CD4-positive, alpha-beta memory T cell (primary cell): ENCODE measurements at regions not wholly inside any gene's neighbourhood (a gene's known extent, or its start where the extent isn't known, plus 50 kb on each side); places are given as distances from the start of the nearest gene placed in this dataset.
"Not testable (repeated sequence)": the region's sequence is repeated elsewhere in the genome, so short reads cannot be mapped to it uniquely, and the experiment has no call there.

ENCODE experiments used
- CTCF ChIA-PET: fragments of 350-600 bp; sonication (Branson Sonifier 250); formaldehyde crosslinking; loops from one replicate; lab custom pipeline; 2021; ENCODE audit warnings: inconsistent platforms; ENCODE audit not compliant: partially characterized antibody; lab: Charles Lee
- POLR2A ChIA-PET: fragments of 350-600 bp; sonication (Branson Sonifier 250); formaldehyde crosslinking; loops from one replicate; lab custom pipeline; 2021; ENCODE audit not compliant: partially characterized antibody; lab: Charles Lee
- DNase-seq, 5 donors: peaks; one replicate each; pipeline versions ENCODE4 v3.0.0 to v3.0.0-alpha.2; 2020 to 2022; ENCODE audit warnings: mixed read lengths in 1 of 5
- H3K27ac ChIP-seq: one replicate; pipeline ENCODE4 v1.7.0; 2013; ENCODE audit warnings: low read depth, low read length
- H3K27me3 ChIP-seq: 2 replicates; pipeline ENCODE4 v1.7.0; 2013; ENCODE audit warnings: mild to moderate bottlenecking, low read length, moderate library complexity; ENCODE audit not compliant: insufficient read depth
- H3K36me3 ChIP-seq: 2 replicates; pipeline ENCODE4 v1.7.0; 2013; ENCODE audit warnings: mild to moderate bottlenecking, low read length, moderate library complexity; ENCODE audit not compliant: insufficient read depth
- H3K4me1 ChIP-seq: 2 replicates; pipeline ENCODE4 v1.7.0; 2013; ENCODE audit warnings: mild to moderate bottlenecking, low read length, moderate library complexity; ENCODE audit not compliant: insufficient read depth
- H3K4me3 ChIP-seq, 2 donors: one replicate each; pipeline ENCODE4 v1.7.0; 2013; ENCODE audit warnings: low read length in 2 of 2, mild to moderate bottlenecking in 1 of 2
- H3K9me3 ChIP-seq, 2 donors: one replicate each; pipeline ENCODE4 v1.7.0; 2013; ENCODE audit warnings: low read length in 2 of 2, control low read depth in 1 of 2; ENCODE audit not compliant: control insufficient read depth in 1 of 2
- H3K27ac Mint-ChIP-seq, 7 donors: one replicate each; pipeline ENCODE4 v1.8.0; 2020 to 2021; ENCODE audit warnings: mixed read lengths in 7 of 7, mild to moderate bottlenecking in 6 of 7, inconsistent platforms in 3 of 7, moderate library complexity in 3 of 7
- H3K27me3 Mint-ChIP-seq, 2 donors: one replicate each; pipeline ENCODE4 v1.8.0; 2020 to 2021; ENCODE audit warnings: mixed read lengths in 2 of 2
- H3K36me3 Mint-ChIP-seq, 2 donors: one replicate each; pipeline ENCODE4 v1.8.0; 2020 to 2021; ENCODE audit warnings: mixed read lengths in 2 of 2, inconsistent platforms in 1 of 2, mild to moderate bottlenecking in 1 of 2
- H3K4me1 Mint-ChIP-seq, 4 donors: one replicate each; pipeline ENCODE4 v1.8.0; 2020 to 2021; ENCODE audit warnings: mixed read lengths in 4 of 4, mild to moderate bottlenecking in 1 of 4
- H3K4me3 Mint-ChIP-seq, 8 donors: one replicate each; pipeline ENCODE4 v1.8.0; 2020 to 2021; ENCODE audit warnings: mixed read lengths in 8 of 8, mild to moderate bottlenecking in 7 of 8, moderate library complexity in 6 of 8, inconsistent platforms in 3 of 8
- H3K9me3 Mint-ChIP-seq, 8 donors: one replicate each; pipeline ENCODE4 v1.8.0; 2020 to 2021; ENCODE audit warnings: mixed read lengths in 8 of 8, mild to moderate bottlenecking in 5 of 8, inconsistent platforms in 3 of 8, moderate library complexity in 1 of 8
- intact Hi-C: fragments of 100-400 bp; cut with micrococcal nuclease; formaldehyde crosslinking; loops from one replicate; pipeline ENCODE4 v1.15.1; 2023

GRCh38 chr22:23499845-23500500 is 80.1 kb downstream of the IGLL1 start:
- POLR2A ChIA-PET, result no interaction called here
- H3K4me1 Mint-ChIP-seq, result peaks cover 10 to 22% (median 16%) of the 10 kb centered on the region in 4 donors
- H3K27me3 Mint-ChIP-seq, result peaks cover 3 to 7% of the 10 kb centered on the region in 2 donors
- H3K27ac Mint-ChIP-seq, result no peak overlapping the region
- no peak for DNase-seq
- no peaks in the 10 kb centered on the region for H3K36me3 ChIP-seq
- H3K36me3 Mint-ChIP-seq, result no peaks in the 10 kb centered on the region
- H3K27me3 ChIP-seq, result no peaks in the 10 kb centered on the region
- intact Hi-C loops, result no loop called here
- no peak overlapping the region for H3K4me3 Mint-ChIP-seq
- no peaks in the 10 kb centered on the region for H3K9me3 ChIP-seq
- CTCF ChIA-PET, result no interaction called here
- no peaks in the 10 kb centered on the region for H3K9me3 Mint-ChIP-seq
- no peak overlapping the region for H3K27ac ChIP-seq
- no peak overlapping the region for H3K4me3 ChIP-seq
- peaks cover 8% of the 10 kb centered on the region for H3K4me1 ChIP-seq

- peaks cover 11 to 27% (median 17%) of the 10 kb centered on the region in 4 donors for H3K4me1 Mint-ChIP-seq
- no peak overlapping the region for H3K4me3 Mint-ChIP-seq
- peak overlapping the region in 2 of 7 donors; percentile 29 to 70 for H3K27ac Mint-ChIP-seq
Observed at GRCh38 chr22:23498811-23499798, 81.0 kb downstream of the IGLL1 start.

GRCh38 chr22:23497889-23498288 is 82.2 kb downstream of the IGLL1 start:
- POLR2A ChIA-PET, H3K4me3 ChIP-seq, H3K9me3 ChIP-seq, H3K36me3 Mint-ChIP-seq, H3K9me3 Mint-ChIP-seq, intact Hi-C loops, H3K27me3 ChIP-seq, H3K27ac ChIP-seq, DNase-seq, H3K36me3 ChIP-seq, H3K4me3 Mint-ChIP-seq, H3K27me3 Mint-ChIP-seq, CTCF ChIA-PET, H3K4me1 ChIP-seq, H3K27ac Mint-ChIP-seq: not testable (repeated sequence)
- H3K4me1 Mint-ChIP-seq, result peaks cover 11 to 27% (median 17%) of the 10 kb centered on the region in 4 donors

More at GRCh38 chr22:23498811-23499798, 81.0 kb downstream of the IGLL1 start:
- H3K9me3 ChIP-seq, result no peaks in the 10 kb centered on the region
- H3K4me1 ChIP-seq, result peaks cover 8% of the 10 kb centered on the region
- no peaks in the 10 kb centered on the region for H3K36me3 Mint-ChIP-seq
- intact Hi-C loops, result no loop called here
- ChIA-PET CTCF (no interaction called here), POLR2A (no interaction called here)
- DNase-seq, result no peak
- H3K4me3 ChIP-seq, result no peak overlapping the region
- H3K9me3 Mint-ChIP-seq, result no peaks in the 10 kb centered on the region
- H3K27me3 Mint-ChIP-seq, result peaks cover 3 to 6% of the 10 kb centered on the region in 2 donors
- H3K27me3 ChIP-seq, result no peaks in the 10 kb centered on the region
- H3K27ac ChIP-seq, result no peak overlapping the region
- H3K36me3 ChIP-seq, result no peaks in the 10 kb centered on the region

DNA sequence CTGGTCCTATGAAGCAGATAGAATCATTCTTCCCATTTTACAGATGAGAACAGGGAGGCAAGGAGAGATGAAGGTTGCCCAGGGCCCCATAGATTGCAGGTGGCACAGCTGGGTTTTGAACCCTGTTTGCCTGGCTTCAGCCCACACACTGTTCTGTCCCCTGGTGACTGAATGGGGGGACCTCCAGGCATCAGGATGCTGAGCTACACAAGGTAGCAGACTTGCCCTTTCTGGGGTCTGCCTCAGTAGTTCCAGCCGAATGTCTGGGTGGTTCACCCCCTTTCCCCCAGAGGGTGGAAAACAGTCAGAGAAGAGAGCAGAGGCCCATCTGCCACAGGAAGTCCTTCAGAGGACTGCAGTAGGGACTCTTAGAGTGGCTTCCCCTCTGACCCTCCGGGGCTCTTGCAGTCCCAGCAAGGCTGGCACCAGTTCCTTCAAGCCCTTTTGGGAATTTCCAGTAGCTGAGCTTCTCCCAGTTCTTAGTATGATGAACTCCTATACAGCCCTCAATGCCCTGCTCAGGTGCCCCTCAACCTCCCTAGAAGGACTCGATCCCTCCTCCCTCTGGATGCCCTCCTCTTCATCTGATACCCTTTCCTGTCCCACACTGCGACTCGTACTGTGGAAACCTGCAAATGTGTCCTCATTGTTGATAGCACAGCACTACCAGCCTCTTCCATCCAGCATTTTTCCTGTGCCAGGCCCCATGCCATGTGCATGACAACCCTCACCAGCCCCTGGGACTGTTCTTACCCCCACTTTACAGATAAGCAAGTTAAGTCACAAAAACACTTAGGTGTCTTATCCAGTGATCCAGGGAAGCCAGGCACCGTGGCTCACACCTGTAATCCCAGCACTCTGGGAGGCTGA is 82.8 kb downstream of the IGLL1 start:
- no peaks in the 10 kb centered on the region for H3K36me3 ChIP-seq
- ChIA-PET POLR2A (no interaction called here), CTCF (no interaction called here)
- peak overlapping the region in 1 of 8 donors; percentile 67 for H3K4me3 Mint-ChIP-seq
- H3K4me1 Mint-ChIP-seq, result peaks cover 11 to 27% (median 17%) of the 10 kb centered on the region in 4 donors
- no peak overlapping the region for H3K27ac ChIP-seq
- no peaks in the 10 kb centered on the region for H3K36me3 Mint-ChIP-seq
- no peak overlapping the region for H3K4me3 ChIP-seq
- H3K27me3 ChIP-seq, result no peaks in the 10 kb centered on the region
- H3K9me3 ChIP-seq, result no peaks in the 10 kb centered on the region
- no peaks in the 10 kb centered on the region for H3K9me3 Mint-ChIP-seq
- intact Hi-C loops, result no loop called here
- H3K27ac Mint-ChIP-seq, result peak overlapping the region in 2 of 7 donors; percentile 29 to 70
- H3K27me3 Mint-ChIP-seq, result peaks cover 4 to 6% of the 10 kb centered on the region in 2 donors
- peaks cover 8% of the 10 kb centered on the region for H3K4me1 ChIP-seq
- no peak for DNase-seq

DNA sequence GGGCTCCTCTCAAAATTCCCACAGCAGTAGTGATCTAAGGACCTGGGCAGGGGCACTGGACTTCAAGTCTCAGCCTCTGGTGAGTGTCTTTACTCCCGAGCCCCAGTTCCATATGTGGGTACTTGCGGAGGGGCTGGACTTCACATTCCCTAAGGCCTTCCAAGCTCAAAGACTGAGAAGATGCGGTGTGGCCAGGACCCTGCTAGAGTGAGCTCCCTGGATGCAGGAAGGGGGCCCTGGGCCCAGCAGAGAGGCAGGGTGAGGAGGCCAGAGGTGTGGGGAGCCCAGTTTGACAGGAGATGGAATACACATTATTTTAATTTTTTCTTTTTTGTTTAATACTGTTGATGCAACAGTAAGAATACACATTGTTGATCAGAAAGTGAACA is 83.7 kb downstream of the IGLL1 start:
- Mint-ChIP-seq H3K27me3 (peaks cover 4 to 6% of the 10 kb centered on the region in 2 donors), H3K27ac (peak overlapping the region in 1 of 7 donors; percentile 52), H3K4me3 (peak overlapping the region in 2 of 8 donors; percentile 77 to 79), H3K9me3 (no peaks in the 10 kb centered on the region), H3K36me3 (no peaks in the 10 kb centered on the region), H3K4me1 (peaks cover 11 to 27% (median 17%) of the 10 kb centered on the region in 4 donors)
- CTCF ChIA-PET, result no interaction called here
- POLR2A ChIA-PET, result no interaction called here
- H3K4me1 ChIP-seq, result peaks cover 8% of the 10 kb centered on the region
- H3K36me3 ChIP-seq, result no peaks in the 10 kb centered on the region
- no peak for DNase-seq
- intact Hi-C loops, result no loop called here
- no peak overlapping the region for H3K4me3 ChIP-seq
- H3K27me3 ChIP-seq, result no peaks in the 10 kb centered on the region
- no peak overlapping the region for H3K27ac ChIP-seq
- H3K9me3 ChIP-seq, result no peaks in the 10 kb centered on the region

GRCh38 chr22:23495614-23496444 is 84.3 kb downstream of the IGLL1 start:
- Histone ChIP-seq H3K27me3 (no peaks in the 10 kb centered on the region), H3K4me1 (peaks cover 8% of the 10 kb centered on the region), H3K36me3 (no peaks in the 10 kb centered on the region), H3K27ac (no peak overlapping the region), H3K4me3 (no peak overlapping the region), H3K9me3 (no peaks in the 10 kb centered on the region)
- intact Hi-C loops, result no loop called here
- ChIA-PET POLR2A (no interaction called here), CTCF (no interaction called here)
- Mint-ChIP-seq H3K27me3 (peaks cover 4 to 6% of the 10 kb centered on the region in 2 donors), H3K9me3 (no peaks in the 10 kb centered on the region), H3K27ac (peak overlapping the region in 3 of 7 donors; percentile 45 to 88 (median 52)), H3K4me1 (peaks cover 11 to 27% (median 17%) of the 10 kb centered on the region in 4 donors), H3K36me3 (no peaks in the 10 kb centered on the region), H3K4me3 (peak overlapping the region in 6 of 8 donors; percentile 44 to 79 (median 65))
- no peak for DNase-seq
